HUES6 (cell line): ENCODE measurements at regions not wholly inside any gene's neighbourhood (a gene's known extent, or its start where the extent isn't known, plus 50 kb on each side); places are given as distances from the start of the nearest gene placed in this dataset.

ENCODE experiments used
- H3K27ac ChIP-seq: 2 replicates; pipeline ENCODE4 v1.7.0; 2013; ENCODE audit warnings: low read depth, mild to moderate bottlenecking, low read length, inconsistent platforms
- H3K27me3 ChIP-seq: 2 replicates; pipeline ENCODE4 v1.6.1; 2013; ENCODE audit warnings: low read length; ENCODE audit not compliant: control insufficient read depth, insufficient read depth
- H3K36me3 ChIP-seq: 2 replicates; pipeline ENCODE4 v1.6.1; 2013; ENCODE audit warnings: low read length; ENCODE audit not compliant: control insufficient read depth, insufficient read depth
- H3K4me1 ChIP-seq: 2 replicates; pipeline ENCODE4 v1.6.1; 2013; ENCODE audit warnings: low read length; ENCODE audit not compliant: control insufficient read depth, insufficient read depth
- H3K4me3 ChIP-seq: 2 replicates; pipeline ENCODE4 v1.5.1; 2013; ENCODE audit warnings: low read depth, low read length
- H3K9ac ChIP-seq: one replicate; pipeline ENCODE4 v1.6.1; 2013; ENCODE audit warnings: mild to moderate bottlenecking, low read length
- H3K9me3 ChIP-seq: 2 replicates; pipeline ENCODE4 v1.6.1; 2013; ENCODE audit warnings: low read depth, low read length; ENCODE audit not compliant: control insufficient read depth, insufficient read depth

DNA sequence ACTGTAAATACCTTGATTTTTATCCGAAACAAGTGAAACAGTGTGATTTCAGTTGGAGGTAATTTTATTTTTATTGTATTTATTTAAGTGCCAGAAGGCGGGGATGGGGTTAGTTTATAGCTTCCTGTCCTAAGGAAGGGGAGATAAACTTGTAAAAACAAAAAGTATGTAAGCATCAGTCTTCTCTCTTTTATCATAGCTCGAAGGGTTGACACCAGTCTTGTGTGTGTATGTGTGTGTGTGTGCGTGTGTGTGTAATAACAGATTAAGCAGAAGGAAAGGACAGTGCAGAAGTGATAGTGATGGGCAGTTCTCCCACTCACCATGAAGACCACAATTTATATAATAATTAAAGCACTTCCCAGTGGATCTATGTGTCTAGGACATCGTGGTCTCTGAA, 793.3 kb downstream of the PLCL1 start:
- H3K4me3 ChIP-seq: no peak overlapping the region
- H3K9ac ChIP-seq: no peak overlapping the region
- no peaks in the 10 kb centered on the region for H3K4me1 ChIP-seq
- no peaks in the 10 kb centered on the region for H3K36me3 ChIP-seq
- H3K9me3 ChIP-seq: no peaks in the 10 kb centered on the region
- H3K27me3 ChIP-seq: no peaks in the 10 kb centered on the region
- H3K27ac ChIP-seq: no peak overlapping the region

DNA sequence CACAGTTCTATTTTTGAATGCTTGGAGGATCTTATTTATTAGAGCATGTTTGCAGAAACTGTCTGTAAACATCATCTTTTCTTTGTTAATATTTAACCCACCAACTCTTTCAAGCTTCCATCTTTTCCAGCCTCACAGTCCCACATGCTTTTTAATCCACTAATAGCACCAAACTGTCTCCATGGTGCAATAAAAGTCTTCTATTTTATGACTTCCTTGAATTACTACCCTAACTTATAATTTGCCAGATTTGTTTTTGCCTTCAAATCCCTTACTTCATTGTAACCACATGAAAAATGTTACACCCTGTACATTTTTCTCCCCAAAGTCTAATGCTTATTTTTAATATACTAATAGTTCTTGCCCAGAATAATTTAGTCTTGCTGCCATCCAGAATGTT, 792.6 kb downstream of the PLCL1 start:
- Histone ChIP-seq H3K9ac (no peak overlapping the region), H3K27me3 (no peaks in the 10 kb centered on the region), H3K27ac (no peak overlapping the region), H3K9me3 (no peaks in the 10 kb centered on the region), H3K36me3 (no peaks in the 10 kb centered on the region), H3K4me3 (no peak overlapping the region), H3K4me1 (no peaks in the 10 kb centered on the region)

DNA sequence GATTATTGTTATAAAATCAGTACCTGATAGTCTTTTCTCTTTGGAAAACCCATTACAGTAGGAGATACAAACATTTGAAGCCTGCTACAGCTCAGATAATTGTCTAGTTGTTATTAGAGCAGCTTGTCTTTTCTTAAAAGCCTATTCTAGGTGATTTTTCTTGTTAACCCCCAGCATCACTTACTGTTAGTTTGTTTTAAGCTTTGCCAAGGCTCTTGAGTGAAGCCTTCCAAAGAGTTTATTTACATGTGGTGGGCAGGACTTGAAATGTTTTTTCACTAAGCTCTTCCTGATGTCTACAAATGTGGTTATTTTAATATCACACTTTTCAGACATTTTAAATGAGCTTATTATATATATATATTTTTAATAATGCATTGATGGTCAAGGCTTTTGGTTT, 791.3 kb downstream of the PLCL1 start:
- no peaks in the 10 kb centered on the region for H3K9me3 ChIP-seq
- no peak overlapping the region for H3K4me3 ChIP-seq
- H3K36me3 ChIP-seq: no peaks in the 10 kb centered on the region
- no peak overlapping the region for H3K9ac ChIP-seq
- H3K4me1 ChIP-seq: no peaks in the 10 kb centered on the region
- no peak overlapping the region for H3K27ac ChIP-seq
- no peaks in the 10 kb centered on the region for H3K27me3 ChIP-seq

DNA sequence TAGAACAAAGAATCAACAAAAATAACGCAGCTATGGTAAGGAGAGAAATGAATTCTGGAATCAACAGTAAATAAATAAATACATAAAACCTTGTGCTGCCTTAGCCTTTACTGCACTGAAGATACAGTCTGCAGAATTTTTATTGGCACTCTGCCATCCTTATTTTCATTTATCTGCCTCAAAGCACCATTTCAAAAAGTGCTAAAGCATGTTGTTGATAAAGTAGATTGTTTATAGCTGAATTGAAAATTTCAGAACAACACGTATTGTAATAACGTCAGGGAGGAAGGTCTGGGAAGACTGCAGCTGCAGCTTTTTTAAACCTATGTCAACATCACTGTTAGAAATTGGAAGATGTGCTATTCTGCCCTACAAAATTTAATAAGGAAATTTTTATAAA, 787.2 kb downstream of the PLCL1 start:
- H3K36me3 ChIP-seq: no peaks in the 10 kb centered on the region
- no peaks in the 10 kb centered on the region for H3K27me3 ChIP-seq
- H3K4me1 ChIP-seq: no peaks in the 10 kb centered on the region
- no peak overlapping the region for H3K27ac ChIP-seq
- H3K9ac ChIP-seq: no peak overlapping the region
- H3K4me3 ChIP-seq: no peak overlapping the region
- no peaks in the 10 kb centered on the region for H3K9me3 ChIP-seq

DNA sequence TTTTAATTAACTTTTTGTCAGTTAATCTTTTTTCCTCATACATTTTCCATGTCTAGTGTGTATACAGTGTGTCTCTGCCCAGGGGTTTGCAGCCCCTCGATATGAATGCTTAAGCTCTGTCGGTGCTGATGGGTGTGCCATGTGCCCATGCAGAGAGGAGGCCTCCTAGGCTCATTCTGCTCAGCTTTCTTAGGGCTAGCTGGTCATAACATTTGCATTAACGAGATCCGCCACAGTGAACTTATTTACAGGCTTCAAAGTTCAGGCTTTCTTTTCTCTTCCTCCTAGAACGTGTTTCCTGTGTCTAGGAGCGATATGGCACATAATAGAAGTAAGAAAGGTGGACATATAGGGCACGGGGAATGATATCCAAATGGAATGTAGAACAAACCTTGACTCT, 783.3 kb downstream of the PLCL1 start:
- no peaks in the 10 kb centered on the region for H3K9me3 ChIP-seq
- no peak overlapping the region for H3K4me3 ChIP-seq
- H3K36me3 ChIP-seq: no peaks in the 10 kb centered on the region
- no peaks in the 10 kb centered on the region for H3K27me3 ChIP-seq
- no peak overlapping the region for H3K9ac ChIP-seq
- H3K27ac ChIP-seq: no peak overlapping the region
- H3K4me1 ChIP-seq: no peaks in the 10 kb centered on the region

DNA sequence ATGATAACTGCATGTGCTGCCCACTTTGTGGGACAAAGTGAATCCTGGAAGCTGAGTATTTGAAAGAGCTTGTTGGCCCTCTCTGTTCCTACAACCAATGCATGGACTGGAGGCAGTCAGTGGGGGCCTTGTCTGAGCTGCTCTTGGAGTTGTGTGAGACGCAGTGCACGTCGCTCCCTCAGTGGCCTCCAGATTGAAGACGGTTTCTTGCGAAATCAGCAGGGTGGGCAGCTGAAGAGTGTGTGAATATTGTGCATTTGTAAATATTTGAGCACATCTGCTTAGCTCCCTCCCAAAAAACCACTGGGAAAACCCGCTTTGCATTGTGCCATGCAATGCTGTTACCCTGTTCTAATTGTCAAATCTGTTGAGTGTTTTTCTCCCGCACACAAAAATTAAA, 782.8 kb downstream of the PLCL1 start:
- H3K27ac ChIP-seq: no peak overlapping the region
- no peaks in the 10 kb centered on the region for H3K4me1 ChIP-seq
- H3K9me3 ChIP-seq: no peaks in the 10 kb centered on the region
- peak overlapping the region; percentile 6 for H3K9ac ChIP-seq
- no peak overlapping the region for H3K4me3 ChIP-seq
- no peaks in the 10 kb centered on the region for H3K27me3 ChIP-seq
- no peaks in the 10 kb centered on the region for H3K36me3 ChIP-seq

DNA sequence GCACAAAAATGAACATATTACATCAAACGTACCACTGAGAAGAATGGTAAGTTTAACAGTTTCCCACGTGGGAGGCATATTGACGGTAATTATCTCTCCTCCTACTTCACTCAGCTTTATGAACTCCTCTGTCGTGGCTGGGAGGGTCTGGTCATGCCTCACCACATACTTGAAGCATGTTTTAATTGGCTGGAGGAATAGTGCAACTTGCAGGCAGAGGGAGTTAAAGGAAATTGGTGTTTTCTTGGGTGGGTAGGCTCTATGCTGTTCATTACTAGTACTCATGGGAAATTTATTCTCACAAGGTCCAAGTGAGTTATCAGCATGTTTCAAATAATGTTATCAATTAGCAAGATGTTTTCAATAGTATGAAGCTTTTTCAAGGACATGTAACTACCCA, 767.0 kb downstream of the PLCL1 start:
- no peaks in the 10 kb centered on the region for H3K9me3 ChIP-seq
- no peaks in the 10 kb centered on the region for H3K27me3 ChIP-seq
- no peak overlapping the region for H3K4me3 ChIP-seq
- H3K36me3 ChIP-seq: no peaks in the 10 kb centered on the region
- H3K27ac ChIP-seq: no peak overlapping the region
- no peaks in the 10 kb centered on the region for H3K4me1 ChIP-seq
- no peak overlapping the region for H3K9ac ChIP-seq

DNA sequence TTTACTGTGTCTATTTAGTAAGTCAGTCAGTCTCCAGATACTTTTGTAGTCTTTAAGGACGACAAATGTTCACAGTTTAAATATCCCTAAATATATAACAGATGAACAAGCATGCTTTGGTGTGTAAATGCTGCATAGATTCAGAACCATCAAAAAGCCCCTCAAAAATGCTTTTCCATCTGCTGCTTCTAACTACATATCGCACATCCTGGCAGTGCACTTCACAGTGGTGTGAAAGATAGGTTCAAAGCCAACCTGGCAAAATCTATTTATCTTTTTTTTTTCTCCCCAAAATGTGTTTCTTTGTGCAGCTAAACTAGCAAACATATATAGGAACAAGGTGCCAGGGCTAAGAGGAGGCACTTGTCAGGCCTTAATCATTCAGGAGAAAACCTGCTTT, 753.8 kb downstream of the PLCL1 start:
- Histone ChIP-seq H3K4me3 (no peak overlapping the region), H3K36me3 (no peaks in the 10 kb centered on the region), H3K27ac (no peak overlapping the region), H3K9me3 (peaks cover 10% of the 10 kb centered on the region; the same call in 1 of the 2 replicates), H3K4me1 (no peaks in the 10 kb centered on the region), H3K9ac (no peak overlapping the region), H3K27me3 (no peaks in the 10 kb centered on the region)

DNA sequence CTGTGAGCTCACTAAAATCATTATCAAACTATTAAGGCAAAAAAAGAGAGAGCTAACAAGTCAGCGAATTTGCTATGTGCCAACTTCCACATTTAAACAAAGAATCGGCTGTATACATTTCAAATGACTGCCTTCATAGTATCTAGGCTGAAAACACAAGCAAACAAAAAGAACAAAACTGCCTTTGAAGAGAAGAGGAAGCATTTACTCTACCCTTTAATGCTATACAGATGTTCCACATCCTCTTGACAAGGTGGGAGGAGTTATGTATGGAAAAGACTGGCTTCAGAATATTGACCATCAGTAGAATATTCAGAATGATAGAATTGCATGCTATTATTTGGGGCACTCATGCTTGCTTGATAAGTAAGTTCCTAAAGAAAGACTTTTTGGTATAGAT, 741.7 kb downstream of the PLCL1 start:
- Histone ChIP-seq H3K4me1 (peaks cover 2% of the 10 kb centered on the region; the same call in 1 of the 2 replicates), H3K9ac (no peak overlapping the region), H3K36me3 (no peaks in the 10 kb centered on the region), H3K27ac (no peak overlapping the region), H3K4me3 (no peak overlapping the region), H3K27me3 (no peaks in the 10 kb centered on the region), H3K9me3 (no peaks in the 10 kb centered on the region)

DNA sequence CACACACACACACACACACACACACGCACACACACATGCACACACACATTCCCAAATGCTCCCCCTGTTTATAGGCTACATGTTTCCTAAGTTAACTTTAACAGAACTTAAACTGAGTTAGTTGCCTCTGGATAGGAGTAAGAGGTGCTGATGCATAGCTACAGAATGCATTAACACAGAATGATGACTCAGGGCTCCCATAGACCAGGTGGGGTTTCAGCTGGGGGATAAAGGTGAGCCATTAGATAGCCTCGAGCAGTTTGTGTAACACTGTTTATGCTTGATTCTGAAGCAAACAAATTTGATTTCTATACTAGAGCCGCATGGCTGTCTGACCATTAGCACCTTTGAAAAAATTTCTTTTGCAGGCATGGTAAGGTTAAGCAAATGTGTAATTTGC, 741.0 kb downstream of the PLCL1 start:
- Histone ChIP-seq H3K4me3 (no peak overlapping the region), H3K9ac (no peak overlapping the region), H3K27me3 (no peaks in the 10 kb centered on the region), H3K36me3 (no peaks in the 10 kb centered on the region), H3K9me3 (no peaks in the 10 kb centered on the region), H3K27ac (no peak overlapping the region), H3K4me1 (peaks cover 2% of the 10 kb centered on the region; the same call in 1 of the 2 replicates)

DNA sequence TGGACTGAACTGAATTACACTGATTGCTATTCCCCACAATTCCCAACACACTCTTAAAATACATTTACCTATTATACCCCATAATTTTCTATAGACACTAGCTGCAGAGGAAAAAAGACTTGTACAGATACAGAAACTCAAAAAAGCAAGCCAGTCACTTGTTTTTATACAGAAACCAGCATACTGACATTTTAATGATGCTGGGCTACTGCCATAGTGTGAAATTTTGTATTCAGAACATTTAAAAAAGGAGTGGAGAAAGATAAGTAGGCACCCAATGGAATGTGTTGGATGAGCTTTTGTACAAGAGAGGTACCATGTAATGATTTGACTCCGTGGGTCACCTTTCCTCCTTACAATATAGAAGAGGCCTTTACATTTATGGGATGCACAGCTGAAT, 740.1 kb downstream of the PLCL1 start:
- Histone ChIP-seq H3K27ac (no peak overlapping the region), H3K9ac (no peak overlapping the region), H3K27me3 (no peaks in the 10 kb centered on the region)

DNA sequence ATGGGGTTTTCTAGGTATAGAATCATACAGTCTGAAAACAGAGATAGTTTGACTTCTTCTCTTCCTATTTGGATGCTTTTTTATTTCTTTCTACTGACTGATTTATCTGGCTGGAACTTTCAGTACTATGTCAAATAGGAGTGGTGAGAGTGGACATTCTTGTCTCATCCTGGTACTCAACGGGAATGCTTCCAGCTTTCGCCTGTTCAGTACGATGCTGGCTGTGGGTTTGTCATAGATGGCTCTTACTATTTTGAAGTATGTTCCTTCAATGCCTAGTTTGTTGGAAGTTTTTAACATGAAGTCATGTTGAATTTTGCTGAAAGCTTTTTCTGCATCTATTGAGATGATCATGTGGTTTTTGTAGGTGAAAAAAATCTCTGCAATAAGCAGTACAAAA, 730.4 kb downstream of the PLCL1 start:
- Histone ChIP-seq H3K9me3 (no peaks in the 10 kb centered on the region), H3K27me3 (no peaks in the 10 kb centered on the region), H3K4me3 (no peak overlapping the region), H3K36me3 (no peaks in the 10 kb centered on the region), H3K4me1 (no peaks in the 10 kb centered on the region), H3K27ac (no peak overlapping the region), H3K9ac (no peak overlapping the region)

More for the DNA sequence above, 740.1 kb downstream of the PLCL1 start:
- Histone ChIP-seq H3K4me1 (peaks cover 2% of the 10 kb centered on the region; the same call in 1 of the 2 replicates), H3K4me3 (no peak overlapping the region), H3K9me3 (no peaks in the 10 kb centered on the region), H3K36me3 (no peaks in the 10 kb centered on the region)
